ENCODE measurements at regions not wholly inside any gene's neighbourhood (a gene's known extent, or its start where the extent isn't known, plus 50 kb on each side); places are given as distances from the start of the nearest gene placed in this dataset.

- peak overlapping the region; percentile 73 for H2BK120ac ChIP-seq (ENCODE audit: low read depth, low read length)
- H3K14ac ChIP-seq (ENCODE audit: low read length in 2 of 2): peak overlapping the region in 1 of 2 experiments; percentile 80
- H3K79me1 ChIP-seq (replicated peaks; ENCODE audit: low read length, poor library complexity, severe bottlenecking): peaks cover 27% of the 10 kb centered on the region
- no peaks in the 10 kb centered on the region for H3K9me3 ChIP-seq (ENCODE audit: control insufficient read depth, low read length)
- H3K27ac ChIP-seq (ENCODE audit: low read length, poor library complexity, severe bottlenecking): peak overlapping the region; percentile 50
- peaks cover 48% of the 10 kb centered on the region for H3K4me1 ChIP-seq (ENCODE audit: control insufficient read depth, insufficient read depth, low read depth, low read length)
- peak overlapping the region; percentile 96 for H3K18ac ChIP-seq (ENCODE audit: low read depth in 1 of 2, low read length in 2 of 2)
- WGBS: 88% methylated on average over 6 of the region's 8 CpGs
- H2BK12ac ChIP-seq (ENCODE audit: low read length in 2 of 2): peak overlapping the region; percentile 65 to 91
- H3K27me3 ChIP-seq (ENCODE audit: control insufficient read depth in 1 of 2, insufficient read depth in 1 of 2, low read length in 2 of 2): no peaks in the 10 kb centered on the region
- peak overlapping the region in 1 of 2 experiments; percentile 1 for H3K4me3 ChIP-seq (ENCODE audit: insufficient read depth in 1 of 2, low read depth in 1 of 2, low read length in 2 of 2)
- peak overlapping the region; percentile 87 for H4K8ac ChIP-seq (ENCODE audit: low read length)
- no peak overlapping the region for H3K4me2 ChIP-seq (ENCODE audit: low read length, poor library complexity, severe bottlenecking)
- H3K23ac ChIP-seq (ENCODE audit: low read length in 2 of 2): no peak overlapping the region
- H4K91ac ChIP-seq (ENCODE audit: low read length): peak overlapping the region; percentile 94
- peak overlapping the region; percentile 74 for H3K9ac ChIP-seq (ENCODE audit: low read length)
- no peak overlapping the region for H2BK5ac ChIP-seq (ENCODE audit: low read depth, low read length, poor library complexity, severe bottlenecking)
- no peak overlapping the region for H2AFZ ChIP-seq (ENCODE audit: low read depth, low read length)
- H3K36me3 ChIP-seq (ENCODE audit: control insufficient read depth in 1 of 2, insufficient read depth in 2 of 2, low read depth in 1 of 2, low read length in 2 of 2): peaks cover 10 to 14% of the 10 kb centered on the region in 2 experiments
- no peak for DNase-seq
- no peak overlapping the region for H2BK15ac ChIP-seq (ENCODE audit: low read depth, poor library complexity, severe bottlenecking)
- peak overlapping the region; percentile 74 for H2AK5ac ChIP-seq (ENCODE audit: low read length, severe bottlenecking)
- peak overlapping the region; percentile 83 to 92 for H3K4ac ChIP-seq (ENCODE audit: low read depth in 1 of 2, low read length in 2 of 2)
Observed at GRCh38 chr1:201710632-201711597, 118.0 kb upstream of the IPO9 start.

GRCh38 chr1:201711811-201712210 lies 117.1 kb upstream of the IPO9 start:
- Histone ChIP-seq H3K79me1 (replicated peaks; ENCODE audit: low read length, poor library complexity, severe bottlenecking) (peaks cover 23% of the 10 kb centered on the region), H2BK120ac (ENCODE audit: low read depth, low read length) (peak overlapping the region; percentile 73), H3K9ac (ENCODE audit: low read length) (peak overlapping the region; percentile 74), H3K23ac (ENCODE audit: low read length in 2 of 2) (no peak overlapping the region), H3K4ac (ENCODE audit: low read depth in 1 of 2, low read length in 2 of 2) (peak overlapping the region; percentile 10 to 22), H4K8ac (ENCODE audit: low read length) (peak overlapping the region; percentile 86), H3K27ac (ENCODE audit: low read length, poor library complexity, severe bottlenecking) (peak overlapping the region; percentile 50), H4K91ac (ENCODE audit: low read length) (peak overlapping the region; percentile 94), H3K4me1 (ENCODE audit: control insufficient read depth, insufficient read depth, low read depth, low read length) (peaks cover 51% of the 10 kb centered on the region), H2BK12ac (ENCODE audit: low read length in 2 of 2) (peak overlapping the region in 1 of 2 experiments; percentile 59), H3K27me3 (ENCODE audit: control insufficient read depth in 1 of 2, insufficient read depth in 1 of 2, low read length in 2 of 2) (no peaks in the 10 kb centered on the region), H2AFZ (ENCODE audit: low read depth, low read length) (no peak overlapping the region), H3K4me3 (ENCODE audit: insufficient read depth in 1 of 2, low read depth in 1 of 2, low read length in 2 of 2) (peak overlapping the region in 1 of 2 experiments; percentile 1), H3K18ac (ENCODE audit: low read depth in 1 of 2, low read length in 2 of 2) (peak overlapping the region; percentile 85 to 96), H2AK5ac (ENCODE audit: low read length, severe bottlenecking) (peak overlapping the region; percentile 91), H3K9me3 (ENCODE audit: control insufficient read depth, low read length) (no peaks in the 10 kb centered on the region), H3K36me3 (ENCODE audit: control insufficient read depth in 1 of 2, insufficient read depth in 2 of 2, low read depth in 1 of 2, low read length in 2 of 2) (peaks cover 14 to 23% of the 10 kb centered on the region in 2 experiments), H3K14ac (ENCODE audit: low read length in 2 of 2) (no peak overlapping the region), H3K4me2 (ENCODE audit: low read length, poor library complexity, severe bottlenecking) (no peak overlapping the region), H2BK5ac (ENCODE audit: low read depth, low read length, poor library complexity, severe bottlenecking) (no peak overlapping the region), H2BK15ac (ENCODE audit: low read depth, poor library complexity, severe bottlenecking) (peak overlapping the region; percentile 64)
- peak; percentile 32 for DNase-seq
- 41% methylated on average over 2 of the region's 2 CpGs for WGBS

GRCh38 chr1:201712387-201713085 lies 116.4 kb upstream of the IPO9 start:
- Histone ChIP-seq H2BK15ac (ENCODE audit: low read depth, poor library complexity, severe bottlenecking) (peak overlapping the region; percentile 44), H3K9me3 (ENCODE audit: control insufficient read depth, low read length) (no peaks in the 10 kb centered on the region), H2BK5ac (ENCODE audit: low read depth, low read length, poor library complexity, severe bottlenecking) (peak overlapping the region; percentile 32), H3K9ac (ENCODE audit: low read length) (peak overlapping the region; percentile 74), H3K4me3 (ENCODE audit: insufficient read depth in 1 of 2, low read depth in 1 of 2, low read length in 2 of 2) (no peak overlapping the region), H3K4ac (ENCODE audit: low read depth in 1 of 2, low read length in 2 of 2) (peak overlapping the region; percentile 86 to 90), H3K14ac (ENCODE audit: low read length in 2 of 2) (peak overlapping the region in 1 of 2 experiments; percentile 13), H3K36me3 (ENCODE audit: control insufficient read depth in 1 of 2, insufficient read depth in 2 of 2, low read depth in 1 of 2, low read length in 2 of 2) (peaks cover 10 to 30% of the 10 kb centered on the region in 2 experiments), H2BK120ac (ENCODE audit: low read depth, low read length) (peak overlapping the region; percentile 76), H2AFZ (ENCODE audit: low read depth, low read length) (no peak overlapping the region), H3K27me3 (ENCODE audit: control insufficient read depth in 1 of 2, insufficient read depth in 1 of 2, low read length in 2 of 2) (no peaks in the 10 kb centered on the region), H3K27ac (ENCODE audit: low read length, poor library complexity, severe bottlenecking) (peak overlapping the region; percentile 91), H4K91ac (ENCODE audit: low read length) (peak overlapping the region; percentile 97), H3K79me1 (replicated peaks; ENCODE audit: low read length, poor library complexity, severe bottlenecking) (peaks cover 23% of the 10 kb centered on the region), H4K8ac (ENCODE audit: low read length) (peak overlapping the region; percentile 73), H3K4me1 (ENCODE audit: control insufficient read depth, insufficient read depth, low read depth, low read length) (peaks cover 51% of the 10 kb centered on the region), H2AK5ac (ENCODE audit: low read length, severe bottlenecking) (peak overlapping the region; percentile 91), H3K18ac (ENCODE audit: low read depth in 1 of 2, low read length in 2 of 2) (peak overlapping the region; percentile 85 to 96), H3K23ac (ENCODE audit: low read length in 2 of 2) (no peak overlapping the region), H3K4me2 (ENCODE audit: low read length, poor library complexity, severe bottlenecking) (no peak overlapping the region), H2BK12ac (ENCODE audit: low read length in 2 of 2) (peak overlapping the region; percentile 41 to 84)
- no peak for DNase-seq
- WGBS: 83% methylated on average over 7 of the region's 7 CpGs

All from mesenchymal stem cell (in vitro differentiated cells and primary cell).